Testis (tissue), 2 donors: ENCODE measurements at regions not wholly inside any gene's neighbourhood (a gene's known extent, or its start where the extent isn't known, plus 50 kb on each side); places are given as distances from the start of the nearest gene placed in this dataset.

Source experiments
- DNase-seq: peaks from one replicate; pipeline ENCODE4 v3.0.0-alpha.2; 2019
- H3K27ac ChIP-seq, 2 donors: fragments of 200-600 bp; sonication (generic); one replicate each; pipeline ENCODE4 v1.5.1; 2019
- H3K27me3 ChIP-seq: fragments of 200-600 bp; sonication (generic); one replicate; pipeline ENCODE4 v1.5.1; 2019
- H3K36me3 ChIP-seq: fragments of 200-600 bp; sonication (generic); one replicate; pipeline ENCODE4 v1.5.1; 2017; ENCODE audit warnings: low read depth; ENCODE audit errors: missing control alignments
- H3K4me1 ChIP-seq: fragments of 200-600 bp; sonication (generic); one replicate; pipeline ENCODE4 v1.5.1; 2019
- H3K4me3 ChIP-seq, 2 donors: fragments of 200-600 bp; sonication (generic); one replicate each; pipeline ENCODE4 v1.5.1; 2017 to 2019
- H3K9me3 ChIP-seq: fragments of 200-600 bp; sonication (generic); one replicate; pipeline ENCODE4 v1.5.1; 2017
- POLR2A ChIP-seq: fragments of 450-650 bp; IDR thresholded peaks from one replicate; pipeline ENCODE4 v1.6.1; 2017; ENCODE audit warnings: antibody characterized with exemption, mild to moderate bottlenecking, moderate library complexity
- WGBS, 2 donors: methylation state at CpG; one replicate each; pipeline ENCODE4 v1.1.5; 2018; 5-methylcytosine and 5-hydroxymethylcytosine counted together
- intact Hi-C: fragments of 100-400 bp; cut with DNase I; formaldehyde crosslinking; loops from one replicate; pipeline ENCODE4 v1.15.1; 2023; ENCODE audit warnings: low total_unique reads
- TF ChIP-seq, protein P1 (sequence below), 3 experiments: fragments of 450-650 bp in 2 of 3; fragments of 200-600 bp in 1 of 3; sonication (generic) in 1 of 3; IDR thresholded peaks; one replicate each; pipeline ENCODE4 v1.5.1; 2016 to 2019; ENCODE audit warnings: antibody characterized with exemption in 3 of 3, mild to moderate bottlenecking in 2 of 3, moderate library complexity in 1 of 3

DNA sequence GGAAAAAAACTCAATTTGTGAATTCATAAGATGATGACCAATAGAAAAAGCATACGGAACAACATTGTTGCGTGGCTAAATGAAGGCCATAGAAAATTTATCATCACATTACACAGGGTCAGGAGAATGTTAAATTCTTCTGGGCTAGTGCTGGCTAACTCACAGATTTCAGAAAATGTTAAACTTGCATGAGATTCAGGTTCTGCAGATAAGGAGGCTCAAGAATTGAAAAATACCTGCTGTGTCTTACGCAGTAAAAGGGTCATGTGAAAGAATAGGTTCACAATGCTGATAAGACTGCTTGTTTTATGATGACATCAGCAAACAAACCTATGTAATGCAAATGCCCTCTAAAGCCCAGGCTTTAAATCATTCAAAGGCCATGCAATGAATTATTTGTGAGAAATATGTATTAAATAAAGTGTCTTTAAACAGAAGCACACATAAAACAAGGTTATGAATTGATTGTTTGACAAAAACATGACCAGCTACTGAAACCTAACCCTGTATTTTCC lies 378.8 kb downstream of the USP25 start:
- Histone ChIP-seq H3K9me3 (no peaks in the 10 kb centered on the region), H3K36me3 (no peaks in the 10 kb centered on the region), H3K4me1 (no peaks in the 10 kb centered on the region), H3K27ac (no peak overlapping the region), H3K27me3 (no peaks in the 10 kb centered on the region), H3K4me3 (no peak overlapping the region)
- intact Hi-C loops: no loop called here
- no peak for DNase-seq
- WGBS, 2 donors: 98 to 99% methylated on average over 3 of the region's 3 CpGs
- TF ChIP-seq, protein P1, sequence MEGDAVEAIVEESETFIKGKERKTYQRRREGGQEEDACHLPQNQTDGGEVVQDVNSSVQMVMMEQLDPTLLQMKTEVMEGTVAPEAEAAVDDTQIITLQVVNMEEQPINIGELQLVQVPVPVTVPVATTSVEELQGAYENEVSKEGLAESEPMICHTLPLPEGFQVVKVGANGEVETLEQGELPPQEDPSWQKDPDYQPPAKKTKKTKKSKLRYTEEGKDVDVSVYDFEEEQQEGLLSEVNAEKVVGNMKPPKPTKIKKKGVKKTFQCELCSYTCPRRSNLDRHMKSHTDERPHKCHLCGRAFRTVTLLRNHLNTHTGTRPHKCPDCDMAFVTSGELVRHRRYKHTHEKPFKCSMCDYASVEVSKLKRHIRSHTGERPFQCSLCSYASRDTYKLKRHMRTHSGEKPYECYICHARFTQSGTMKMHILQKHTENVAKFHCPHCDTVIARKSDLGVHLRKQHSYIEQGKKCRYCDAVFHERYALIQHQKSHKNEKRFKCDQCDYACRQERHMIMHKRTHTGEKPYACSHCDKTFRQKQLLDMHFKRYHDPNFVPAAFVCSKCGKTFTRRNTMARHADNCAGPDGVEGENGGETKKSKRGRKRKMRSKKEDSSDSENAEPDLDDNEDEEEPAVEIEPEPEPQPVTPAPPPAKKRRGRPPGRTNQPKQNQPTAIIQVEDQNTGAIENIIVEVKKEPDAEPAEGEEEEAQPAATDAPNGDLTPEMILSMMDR (IDR thresholded peaks at IDR 0.05): no peak
- TF ChIP-seq POLR2A: no peak

DNA sequence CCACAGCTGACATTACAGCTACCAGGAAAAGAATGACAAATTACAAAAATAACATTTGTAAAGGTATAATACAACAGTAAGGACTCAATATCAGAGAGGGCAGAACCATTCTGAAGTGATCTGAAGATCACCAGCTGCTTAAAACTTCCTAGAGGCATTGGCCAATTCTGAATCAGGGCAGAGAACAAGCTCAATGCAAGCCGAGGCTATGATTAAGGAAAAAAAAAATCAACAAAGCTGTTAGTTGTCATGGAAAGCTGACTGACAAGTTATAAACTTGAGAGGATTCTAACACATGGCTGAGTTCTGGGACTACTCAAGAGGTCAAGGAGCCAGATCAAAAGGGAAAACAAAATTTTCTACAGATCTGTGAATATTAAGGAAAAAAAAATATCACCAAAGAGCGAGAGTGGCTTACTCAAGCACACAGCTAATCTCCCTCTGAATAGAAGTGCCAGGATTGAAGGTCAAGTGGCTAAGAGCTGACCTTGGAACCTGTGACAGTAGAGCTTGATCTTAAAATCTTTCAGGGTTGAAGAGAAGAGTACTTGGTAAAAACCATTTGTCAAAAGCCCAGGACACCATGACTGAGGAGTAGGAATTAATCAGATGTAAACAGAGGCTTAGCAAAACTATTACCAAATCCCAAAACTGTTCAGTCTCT lies 383.4 kb downstream of the USP25 start:
- Histone ChIP-seq H3K36me3 (no peaks in the 10 kb centered on the region), H3K9me3 (no peaks in the 10 kb centered on the region), H3K4me1 (no peaks in the 10 kb centered on the region), H3K27ac (no peak overlapping the region), H3K27me3 (no peaks in the 10 kb centered on the region), H3K4me3 (no peak overlapping the region)
- DNase-seq: no peak
- 54 to 59% methylated on average over 2 of the region's 2 CpGs for WGBS, 2 donors
- intact Hi-C loops: no loop called here
- TF ChIP-seq, protein P1 (IDR thresholded peaks at IDR 0.05): no peak
- no peak for TF ChIP-seq POLR2A

DNA sequence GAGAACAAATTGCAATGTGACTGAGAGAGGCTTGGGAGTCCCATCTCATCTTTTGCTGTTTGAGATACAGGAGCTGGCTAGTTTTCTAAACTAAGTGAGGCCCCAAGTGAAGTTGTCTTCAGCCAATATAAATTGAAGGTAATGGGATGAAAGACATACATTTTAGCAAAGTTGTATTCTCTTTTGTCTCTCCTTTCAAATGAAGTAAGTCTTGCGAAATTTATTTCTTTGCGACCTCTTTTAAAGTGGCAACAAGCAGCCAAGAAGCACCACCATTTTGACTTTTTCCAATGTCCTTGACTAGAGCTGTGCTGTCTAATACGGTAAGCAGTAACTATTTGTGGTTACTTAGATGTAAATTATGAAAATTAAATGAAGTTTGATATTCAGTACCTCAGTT lies 385.7 kb downstream of the USP25 start:
- no peaks in the 10 kb centered on the region for H3K4me1 ChIP-seq
- no peaks in the 10 kb centered on the region for H3K36me3 ChIP-seq
- intact Hi-C loops: no loop called here
- H3K27me3 ChIP-seq: no peaks in the 10 kb centered on the region
- 89 to 94% methylated on average over 3 of the region's 3 CpGs for WGBS, 2 donors
- H3K9me3 ChIP-seq: no peaks in the 10 kb centered on the region
- no peak overlapping the region for H3K27ac ChIP-seq
- TF ChIP-seq POLR2A: no peak
- TF ChIP-seq, protein P1 (IDR thresholded peaks at IDR 0.05): no peak
- no peak for DNase-seq
- no peak overlapping the region for H3K4me3 ChIP-seq

DNA sequence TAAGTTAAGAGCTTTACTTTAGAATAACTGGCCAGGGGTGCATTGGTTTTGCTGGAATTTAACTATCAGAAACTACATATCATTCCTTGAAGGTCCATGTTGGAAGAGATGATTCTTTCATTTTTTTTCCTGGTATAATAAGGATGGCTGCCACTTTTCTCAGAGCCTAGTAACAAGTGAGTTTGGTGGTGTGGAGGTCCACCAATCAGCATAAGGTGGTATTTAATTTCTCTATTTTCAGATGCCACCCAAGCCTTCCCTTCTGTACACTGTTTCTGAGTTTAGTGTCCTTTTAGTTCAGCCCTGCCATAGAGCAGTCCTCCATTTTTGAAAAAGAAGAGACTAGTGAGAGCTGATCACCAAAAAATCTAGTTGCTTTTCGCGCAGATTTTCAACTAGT lies 386.3 kb downstream of the USP25 start:
- WGBS, 2 donors: 93 to 100% methylated on average over 2 of the region's 2 CpGs
- no peak overlapping the region for H3K4me3 ChIP-seq
- H3K9me3 ChIP-seq: no peaks in the 10 kb centered on the region
- no peaks in the 10 kb centered on the region for H3K4me1 ChIP-seq
- intact Hi-C loops: no loop called here
- H3K36me3 ChIP-seq: no peaks in the 10 kb centered on the region
- H3K27ac ChIP-seq: no peak overlapping the region
- DNase-seq: no peak
- no peaks in the 10 kb centered on the region for H3K27me3 ChIP-seq
- TF ChIP-seq, protein P1 (IDR thresholded peaks at IDR 0.05): no peak
- TF ChIP-seq POLR2A: no peak

DNA sequence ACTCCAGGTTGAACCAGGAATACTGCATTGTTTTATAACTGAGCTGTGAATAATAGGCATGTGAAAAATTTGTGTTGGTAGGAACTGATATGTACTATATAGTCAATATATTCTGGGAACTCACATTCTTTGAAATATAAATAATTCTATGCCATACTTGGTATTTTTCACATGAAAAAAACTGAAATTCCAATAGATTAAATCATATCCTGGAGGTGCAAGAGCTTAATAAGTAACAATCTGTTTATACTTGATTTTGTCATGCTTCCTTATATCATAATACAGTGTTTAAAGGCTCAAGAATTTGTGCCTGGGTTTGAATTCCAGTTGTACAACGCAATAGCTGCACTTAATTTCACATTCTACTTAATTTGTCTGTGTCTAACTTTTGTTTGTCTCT lies 387.0 kb downstream of the USP25 start:
- no peaks in the 10 kb centered on the region for H3K27me3 ChIP-seq
- 90 to 98% methylated on average over 1 of the region's 1 CpG for WGBS, 2 donors
- no peaks in the 10 kb centered on the region for H3K9me3 ChIP-seq
- intact Hi-C loops: no loop called here
- H3K27ac ChIP-seq: no peak overlapping the region
- H3K36me3 ChIP-seq: no peaks in the 10 kb centered on the region
- H3K4me1 ChIP-seq: no peaks in the 10 kb centered on the region
- no peak for TF ChIP-seq POLR2A
- no peak for DNase-seq
- no peak overlapping the region for H3K4me3 ChIP-seq
